CD4-positive, alpha-beta T cell treated with Interleukin-1 beta for 1 hour (primary cell): ENCODE measurements at regions not wholly inside any gene's neighbourhood (a gene's known extent, or its start where the extent isn't known, plus 50 kb on each side); places are given as distances from the start of the nearest gene placed in this dataset.
"Not testable (repeated sequence)": the region's sequence is repeated elsewhere in the genome, so short reads cannot be mapped to it uniquely, and the experiment has no call there.

Experiments used
- DNase-seq, 2 donors: peaks; one replicate each; pipeline ENCODE4 v3.0.0-alpha.2; 2020 to 2022

DNA sequence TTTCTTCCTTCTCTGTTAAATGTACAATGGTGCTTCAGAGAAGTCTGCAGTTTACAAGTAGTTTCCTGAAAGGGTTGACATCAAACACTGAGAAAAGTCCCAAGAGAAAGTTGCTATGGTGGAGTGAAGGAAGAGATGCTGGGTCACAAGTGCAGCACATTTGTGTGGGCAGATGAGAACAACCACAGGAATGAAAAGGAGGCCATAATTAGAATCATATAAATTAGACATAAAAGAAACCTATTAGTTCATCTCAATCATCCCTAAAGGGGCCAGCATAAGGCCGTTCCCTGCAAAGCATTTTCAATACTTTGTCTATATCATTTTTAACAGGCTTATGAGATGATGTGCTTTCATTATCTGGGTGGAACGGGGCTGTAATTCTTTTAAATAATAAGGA, 359.2 kb downstream of the IRS2 start:
- no peak for DNase-seq

DNA sequence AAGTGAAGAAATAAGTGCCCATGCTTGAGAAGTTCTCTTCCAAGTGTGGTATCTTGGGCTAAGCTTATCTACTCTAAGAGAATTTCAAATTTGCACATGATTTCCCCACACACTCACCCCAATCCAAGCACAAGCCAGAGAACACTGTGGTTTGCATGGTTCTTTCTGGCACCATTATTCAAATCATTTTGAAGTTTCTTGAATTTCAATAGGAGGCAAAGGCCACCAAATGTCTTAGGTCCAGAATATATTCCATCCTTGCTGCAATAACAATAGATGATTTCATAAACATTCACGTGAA, 359.7 kb downstream of the IRS2 start:
- no peak for DNase-seq

DNA sequence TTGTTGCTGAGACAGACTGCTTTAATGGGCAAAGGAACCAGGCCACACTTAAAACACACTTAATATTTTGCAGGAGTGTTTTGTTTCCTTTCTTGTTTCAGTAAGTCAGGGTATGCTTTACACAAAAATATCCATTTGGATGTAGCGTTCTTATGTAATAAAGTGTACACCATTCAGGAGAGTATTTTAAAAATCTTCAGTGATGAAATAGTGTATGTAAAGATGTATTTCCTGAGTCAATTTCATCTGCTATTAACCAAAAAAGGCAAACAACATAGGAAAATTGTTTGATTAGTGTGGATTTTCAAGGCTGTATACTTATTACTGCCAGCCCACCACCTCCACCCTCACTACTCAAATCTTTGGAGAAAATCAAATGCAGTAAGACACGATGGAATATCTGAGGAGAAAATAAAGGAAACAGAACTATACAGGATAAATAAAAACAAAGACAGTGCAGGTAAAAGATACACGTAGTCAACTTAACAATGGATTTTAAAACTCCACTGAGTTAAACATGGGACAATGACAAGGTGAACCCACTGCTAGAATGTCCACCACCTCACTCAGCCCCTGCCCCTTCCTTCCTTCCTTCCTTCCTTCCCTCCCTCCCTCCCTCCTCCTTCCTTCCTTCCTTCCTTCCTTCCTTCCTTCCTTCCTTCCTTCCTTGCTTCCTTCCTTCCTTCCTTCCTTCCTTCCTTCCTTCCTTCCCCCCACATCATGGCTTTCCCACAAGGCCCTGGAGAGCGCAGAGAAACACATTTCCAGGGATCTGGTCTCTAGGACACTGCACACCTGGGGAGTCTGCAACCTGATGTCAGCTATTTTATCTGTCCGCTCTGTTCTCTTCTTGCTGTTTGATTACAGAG, 360.3 kb downstream of the IRS2 start:
- DNase-seq, result no peak

DNA sequence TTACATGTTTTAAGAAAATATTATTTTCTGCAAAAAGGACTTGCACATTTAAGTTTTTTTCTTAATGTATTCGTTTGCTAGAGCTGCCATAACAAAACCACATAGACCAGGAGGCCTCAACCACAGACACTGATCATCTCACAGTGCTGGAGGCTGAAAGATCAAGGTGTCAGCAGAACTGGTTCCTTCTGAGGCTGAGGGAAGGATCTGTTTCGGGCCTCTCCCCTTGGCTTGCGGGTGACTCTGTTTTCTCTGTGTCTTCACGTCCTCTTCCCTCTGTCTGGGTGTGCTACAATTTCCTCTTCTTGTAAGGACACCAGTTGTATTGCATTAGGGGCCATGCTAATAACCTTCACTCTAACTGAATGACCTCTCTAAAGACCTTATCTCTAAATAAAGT, 364.2 kb downstream of the IRS2 start:
- DNase-seq, result peak in 1 of 2 donors; percentile 15

DNA sequence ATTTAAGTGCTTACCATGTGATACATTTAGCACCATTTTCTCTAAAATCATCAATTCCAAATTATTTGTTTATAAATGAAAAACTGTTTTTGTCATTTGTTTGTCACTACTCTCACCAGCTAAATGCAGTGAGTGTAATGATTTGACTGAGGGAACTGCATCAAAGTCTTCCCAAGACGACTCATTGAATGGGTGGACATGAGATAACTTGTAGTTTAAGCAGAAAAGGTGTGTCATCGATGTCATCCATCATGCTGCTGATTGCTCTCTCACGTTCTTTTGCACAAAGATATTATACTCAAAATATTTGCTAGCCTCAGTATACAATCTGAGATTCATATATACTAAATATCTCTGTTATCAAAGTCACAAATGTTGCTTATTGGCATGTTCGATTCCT, 366.5 kb downstream of the IRS2 start:
- DNase-seq, result no peak

DNA sequence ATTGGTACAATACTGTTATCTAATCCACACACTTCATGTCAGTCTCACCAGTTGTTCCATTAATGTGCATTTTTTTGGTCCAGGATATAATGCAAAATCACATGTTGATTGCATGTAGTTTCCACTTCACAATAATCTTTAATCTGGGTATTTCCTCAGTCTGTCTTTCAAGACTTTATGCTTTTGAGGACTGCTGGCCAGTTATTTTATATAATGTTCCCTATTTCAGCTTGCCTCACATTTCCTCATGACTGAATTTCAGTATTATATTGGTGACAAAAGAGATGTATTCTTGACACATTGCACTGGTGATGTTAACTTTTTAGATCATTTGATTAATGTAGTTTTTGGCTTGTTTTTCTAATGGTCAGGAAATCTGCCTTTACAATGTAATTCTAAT, 368.3 kb downstream of the IRS2 start:
- DNase-seq, result no peak

DNA sequence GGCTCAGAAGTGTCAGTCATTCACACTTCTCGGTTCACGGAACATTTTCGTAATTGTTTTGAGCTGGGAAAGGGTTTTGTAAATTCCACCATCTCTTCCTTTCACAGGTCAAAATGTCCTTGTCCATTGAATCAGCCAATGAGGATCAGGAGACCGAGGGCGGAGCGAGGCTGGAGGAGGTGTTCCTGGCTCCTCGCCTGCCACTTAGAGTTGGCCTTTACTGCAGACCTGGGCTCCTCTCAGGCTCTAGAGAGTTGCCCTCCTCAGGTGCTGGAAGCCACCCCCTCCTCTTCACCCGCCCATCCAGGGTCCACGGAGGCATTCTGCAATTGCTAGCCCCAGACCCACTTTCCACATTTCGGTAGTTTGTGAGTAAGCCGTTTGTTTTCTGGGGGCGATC, 370.4 kb downstream of the IRS2 start:
- DNase-seq, result no peak

DNA sequence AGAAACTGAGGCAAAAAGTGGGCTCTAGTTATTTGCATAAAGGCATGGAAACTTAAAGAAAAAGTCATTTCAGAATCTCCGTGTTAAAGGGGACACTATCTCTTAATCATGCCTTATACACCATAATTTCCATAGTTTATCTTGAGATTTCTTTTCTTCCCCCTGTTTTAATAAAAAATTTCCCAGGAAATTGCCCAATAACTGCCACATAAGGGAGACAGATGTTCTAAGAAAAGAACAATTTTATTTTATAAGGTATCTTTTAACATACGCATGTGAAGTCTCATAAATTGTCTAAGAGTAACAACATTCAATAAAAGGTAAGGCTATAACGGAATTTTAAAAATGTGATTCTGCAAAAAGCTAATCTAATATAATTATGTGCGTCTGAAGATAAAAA, 371.3 kb downstream of the IRS2 start:
- no peak for DNase-seq

DNA sequence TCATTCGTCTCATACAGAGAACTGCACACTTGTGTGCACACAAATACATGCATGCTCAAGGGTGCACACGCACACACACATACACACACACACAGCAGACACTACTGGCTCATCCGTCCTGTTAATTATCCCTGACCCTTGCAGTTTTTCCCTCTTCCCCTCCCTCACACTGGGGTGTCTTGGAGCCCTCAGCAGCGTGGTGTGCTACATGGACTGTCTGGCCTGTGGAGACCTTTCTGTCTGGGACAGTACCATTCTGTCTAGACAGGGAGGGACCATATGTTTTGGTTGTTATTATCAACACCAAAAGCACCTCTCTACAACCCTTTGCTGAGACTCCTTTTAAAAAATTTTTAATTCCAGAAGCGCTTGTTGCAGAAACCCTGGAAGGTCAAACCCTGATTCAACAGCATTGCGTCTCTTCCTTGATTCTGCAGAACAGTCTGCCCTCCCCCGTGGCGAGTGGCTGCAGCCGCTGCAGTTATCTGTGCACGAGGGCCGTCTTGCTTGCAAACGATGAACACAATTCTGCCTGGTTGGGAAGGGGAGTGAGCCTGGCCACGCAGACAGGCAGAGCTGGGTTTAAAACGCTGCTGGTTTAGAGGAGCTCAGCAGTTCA, 374.0 kb downstream of the IRS2 start:
- DNase-seq, result no peak

DNA sequence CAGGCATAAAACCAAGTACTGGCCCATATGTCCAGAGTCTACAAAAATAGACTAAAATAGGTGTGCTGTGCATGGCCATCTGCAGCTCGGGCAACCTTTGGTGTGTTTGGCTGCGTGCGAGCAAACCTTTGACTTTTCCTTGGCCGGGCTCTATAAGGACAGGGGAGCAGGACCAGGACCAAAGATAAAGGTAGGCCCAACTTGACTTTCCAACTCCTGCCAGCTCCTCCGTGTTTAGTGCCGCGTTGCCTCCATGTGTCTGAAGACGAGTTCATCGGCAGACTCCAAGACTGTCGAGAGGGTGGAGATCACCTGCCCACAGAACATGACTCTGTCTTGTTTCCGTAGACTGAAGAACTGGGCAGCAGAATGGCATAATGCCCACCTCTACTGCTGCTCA, 375.5 kb downstream of the IRS2 start:
- DNase-seq, result no peak

DNA sequence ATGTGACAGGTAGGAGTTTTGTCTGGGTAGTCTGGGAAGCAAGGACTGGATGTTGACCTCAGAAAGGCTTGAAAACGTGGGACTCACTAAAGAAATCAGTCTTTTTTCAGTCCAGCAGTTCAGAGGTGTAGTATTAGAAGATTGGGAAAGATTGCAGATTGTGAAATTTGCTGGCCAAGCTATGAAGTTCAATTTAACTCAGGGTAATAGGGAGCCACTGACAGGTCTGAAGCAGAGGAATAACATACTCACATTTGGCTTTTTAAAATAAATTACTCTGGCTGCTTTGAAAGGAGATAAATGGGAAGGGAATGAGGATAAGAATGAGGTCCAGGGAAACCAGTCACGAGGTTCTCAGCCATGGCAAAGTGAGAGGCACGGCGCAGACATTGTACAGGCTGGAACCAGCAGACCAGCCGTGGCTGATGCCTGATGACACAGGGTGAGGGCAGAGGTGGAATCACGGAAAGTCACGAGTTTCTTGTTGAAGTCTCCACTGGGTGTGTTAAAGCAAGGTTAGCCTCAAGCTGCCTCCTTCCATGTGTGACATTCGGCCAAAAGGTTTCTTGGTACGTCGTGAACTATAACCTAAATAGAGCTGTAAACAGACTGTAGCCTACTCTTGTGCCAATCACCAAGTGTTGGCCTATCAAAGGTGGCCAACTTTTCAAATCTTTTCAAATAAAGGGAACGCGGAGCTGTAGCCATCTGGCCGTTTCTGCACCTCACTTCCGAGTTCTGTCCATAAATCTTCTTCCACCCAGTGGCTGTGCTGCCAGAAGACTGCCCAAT, 377.6 kb downstream of the IRS2 start:
- no peak for DNase-seq

DNA sequence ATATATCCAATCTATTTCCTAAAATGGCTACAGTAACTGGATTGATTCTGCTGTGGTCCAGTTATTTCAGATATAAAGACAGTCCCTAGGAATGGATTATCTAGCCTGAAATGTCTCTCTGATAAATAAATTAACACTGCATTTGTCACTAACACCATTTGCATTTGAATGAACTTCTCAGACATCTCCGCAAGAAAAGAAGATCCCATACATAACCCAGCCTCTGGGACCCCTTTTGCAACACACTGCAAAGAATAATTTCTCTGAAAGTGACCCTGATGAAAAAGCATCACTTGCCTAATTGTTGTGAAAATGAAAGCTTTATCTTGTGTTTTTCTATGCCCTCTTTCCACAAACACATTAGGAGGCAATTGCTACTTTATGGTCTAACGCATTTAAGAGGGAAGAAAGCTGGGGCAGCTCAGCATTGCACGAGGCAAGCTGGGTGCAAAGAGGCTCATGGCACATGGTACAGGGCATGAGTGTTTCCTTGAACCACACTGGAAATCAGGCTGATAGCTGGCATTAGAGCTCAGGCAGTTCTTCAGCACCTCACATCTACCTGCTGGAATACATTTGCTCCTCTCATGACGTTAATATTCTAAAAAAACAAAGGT, 379.9 kb downstream of the IRS2 start:
- no peak for DNase-seq

DNA sequence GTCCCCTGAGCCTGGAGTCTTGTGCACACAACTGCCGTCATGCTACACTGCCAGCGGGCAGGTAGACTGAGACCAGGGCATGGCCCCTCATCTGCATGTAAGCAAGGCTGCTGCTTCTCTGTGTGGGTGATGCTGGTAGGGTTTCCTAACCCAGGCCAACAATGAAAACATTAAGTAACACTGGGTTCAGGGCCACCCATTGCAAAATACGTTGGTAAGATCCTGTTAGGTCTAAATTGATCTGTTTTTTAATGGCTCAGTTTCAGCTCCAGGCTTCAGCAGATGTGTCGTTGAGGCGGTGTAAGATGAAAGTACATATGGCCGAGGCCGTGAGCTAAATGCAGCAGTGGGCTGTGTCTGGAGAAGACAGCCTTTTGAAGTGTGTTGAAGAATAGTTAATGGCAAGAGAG, 383.4 kb downstream of the IRS2 start:
- no peak for DNase-seq

DNA sequence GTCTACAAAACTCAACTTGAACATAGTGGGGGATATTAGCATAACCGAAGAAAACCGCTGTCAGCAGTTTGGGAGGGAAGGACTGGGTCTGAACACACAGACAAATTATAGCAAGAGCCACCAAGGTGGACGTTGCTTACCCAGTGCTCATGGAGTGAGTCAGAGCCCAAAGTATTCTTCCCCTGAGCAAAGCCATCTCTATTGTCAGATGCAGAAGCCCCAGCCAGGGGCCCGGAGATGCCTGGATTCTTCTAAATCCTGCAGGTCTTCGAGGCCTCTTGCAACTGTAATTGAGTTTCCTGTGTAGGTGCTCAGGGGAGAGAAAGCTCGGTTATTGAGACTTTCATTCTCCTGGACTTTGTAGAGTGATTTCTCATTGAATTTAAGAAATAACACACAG, 384.5 kb downstream of the IRS2 start:
- DNase-seq, result no peak

DNA sequence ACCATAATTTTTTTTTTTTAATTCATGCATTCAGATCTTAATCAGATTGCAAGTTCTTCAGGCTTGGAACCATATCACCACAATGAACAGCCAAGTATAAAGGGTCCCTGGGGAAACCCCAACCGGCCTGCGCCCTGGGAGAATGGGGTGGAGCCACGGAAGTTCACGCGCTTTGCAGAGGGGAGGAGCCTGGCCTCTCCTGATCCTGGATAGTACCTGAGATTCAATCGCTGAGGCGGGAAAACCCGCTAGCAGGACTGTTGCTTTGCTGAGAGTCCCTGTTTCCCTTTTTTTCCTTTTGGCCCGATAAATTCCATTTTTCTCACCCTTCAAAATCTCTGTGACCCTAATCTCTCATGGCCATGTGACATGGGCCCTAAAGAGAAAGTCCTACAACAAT, 385.1 kb downstream of the IRS2 start:
- no peak for DNase-seq

DNA sequence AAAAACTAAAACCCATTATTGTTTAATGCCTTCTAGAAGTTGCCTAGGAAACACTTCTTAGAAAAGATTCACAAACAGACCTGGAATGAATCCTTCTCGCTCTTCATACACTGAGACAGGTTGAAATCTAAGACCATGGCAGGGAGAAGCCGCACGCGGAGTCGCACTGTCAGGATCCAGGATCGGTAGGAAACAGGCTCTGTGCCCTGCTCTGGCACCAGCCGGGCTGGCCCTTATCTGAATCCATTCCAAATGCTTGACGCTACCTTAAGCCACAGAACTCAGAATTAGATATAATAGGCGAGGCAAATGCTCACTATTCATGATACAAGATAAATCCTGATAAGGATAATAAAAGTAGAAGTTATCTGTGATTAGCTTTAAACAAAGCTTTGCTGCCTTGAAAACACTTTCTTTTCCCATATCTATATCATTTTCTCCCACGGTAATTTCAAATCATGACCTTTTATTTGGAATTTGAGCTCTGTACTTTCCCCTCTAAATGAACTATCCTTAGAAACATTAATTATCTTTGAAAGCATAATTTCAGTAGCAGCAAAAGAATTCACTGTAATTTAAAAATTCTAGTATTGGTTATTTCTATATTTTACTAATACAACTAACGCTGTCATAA, 385.6 kb downstream of the IRS2 start:
- no peak for DNase-seq

DNA sequence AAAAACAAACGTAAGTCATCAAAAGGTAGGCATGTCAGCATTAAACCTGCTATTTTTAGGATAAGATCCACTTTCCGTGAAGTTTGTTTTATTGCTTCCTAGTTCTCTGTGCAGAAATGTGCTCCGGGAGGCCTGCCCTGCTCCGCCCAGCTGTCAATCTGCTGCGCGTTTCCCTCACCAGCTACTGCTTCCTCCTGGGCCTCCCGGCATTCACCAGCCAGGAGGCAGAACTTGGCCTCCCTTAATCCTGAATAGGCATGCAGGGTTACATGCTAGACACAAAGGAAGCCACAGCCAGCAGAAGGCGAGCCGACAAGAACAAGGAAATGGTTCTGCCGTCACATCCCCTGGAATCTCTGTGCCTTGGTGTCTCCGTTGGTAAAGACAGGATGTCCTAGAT, 386.2 kb downstream of the IRS2 start:
- peak in 1 of 2 donors; percentile 20 for DNase-seq

DNA sequence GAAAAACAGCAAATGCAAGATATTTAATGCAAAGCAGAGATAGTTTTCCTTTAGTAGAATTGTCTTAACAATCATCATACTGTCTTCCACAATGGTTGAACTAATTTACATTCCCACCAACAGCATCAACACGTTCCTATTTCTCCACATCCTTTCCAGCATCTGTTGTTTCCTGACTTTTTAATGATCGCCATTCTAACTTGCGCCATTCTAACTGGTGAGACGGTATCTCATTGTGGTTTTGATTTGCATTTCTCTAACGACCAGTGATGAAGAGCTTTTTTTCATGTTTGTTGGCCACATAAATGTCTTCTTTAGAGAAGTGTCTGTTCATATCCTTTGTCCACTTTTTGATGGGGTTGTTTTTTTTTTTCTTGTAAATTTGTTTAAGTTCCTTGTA, 388.3 kb downstream of the IRS2 start:
- DNase-seq, result not testable (repeated sequence)

DNA sequence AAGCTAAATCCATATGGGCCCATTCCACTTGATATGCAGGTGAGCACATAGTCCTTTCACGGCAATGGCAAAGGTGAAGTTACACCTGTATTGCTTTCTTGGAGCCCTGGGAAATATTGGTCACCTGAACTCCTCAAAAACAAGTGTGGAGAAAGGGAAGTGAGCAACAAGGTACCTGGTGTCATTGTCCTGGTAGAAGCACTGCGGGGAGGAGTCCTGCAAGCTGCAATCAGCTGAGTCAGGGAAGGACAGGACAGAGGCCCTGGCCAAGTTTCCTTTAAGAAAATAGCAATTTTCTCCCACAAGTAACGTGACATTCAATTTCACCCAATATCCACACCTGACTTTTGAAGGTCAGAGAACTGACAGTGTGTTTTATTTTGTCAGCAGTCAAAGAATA, 389.1 kb downstream of the IRS2 start:
- no peak for DNase-seq

DNA sequence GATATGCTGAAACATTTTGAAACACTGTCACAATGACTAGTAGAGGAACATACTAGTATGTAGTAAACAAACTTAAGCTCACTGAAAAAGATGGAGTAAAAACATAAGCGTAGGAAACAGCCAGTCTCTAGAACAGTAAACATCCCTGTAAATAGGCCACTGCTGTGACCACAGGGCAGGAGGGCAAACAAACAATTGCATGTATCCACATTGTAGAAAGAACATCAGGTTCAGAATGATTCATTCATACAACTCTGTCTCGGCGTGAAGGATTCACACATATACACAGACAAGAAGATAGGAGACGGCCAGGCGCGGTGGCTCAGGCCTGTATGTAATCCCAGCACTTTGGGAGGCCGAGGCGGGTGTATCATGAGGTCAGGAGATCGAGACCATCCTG, 390.1 kb downstream of the IRS2 start:
- no peak for DNase-seq

DNA sequence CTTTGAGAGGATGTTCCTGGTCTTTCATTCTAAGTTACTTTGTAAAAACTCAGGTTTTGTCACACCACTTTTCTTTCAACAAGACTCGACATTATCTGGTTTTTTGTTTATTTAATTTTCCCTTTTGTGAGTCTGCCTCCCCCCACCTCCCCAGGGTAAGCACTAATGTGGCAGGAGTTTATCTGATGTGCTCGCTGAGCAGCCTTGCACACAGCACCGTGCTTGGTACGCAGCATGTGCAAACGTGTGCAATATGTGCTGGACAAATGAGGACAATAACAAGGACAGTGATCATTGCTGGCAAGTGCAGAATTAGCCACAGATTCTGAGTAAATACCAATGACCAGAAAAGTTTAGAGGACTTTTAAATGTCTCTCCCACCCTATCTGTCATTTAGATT, 391.4 kb downstream of the IRS2 start:
- DNase-seq, result no peak

DNA sequence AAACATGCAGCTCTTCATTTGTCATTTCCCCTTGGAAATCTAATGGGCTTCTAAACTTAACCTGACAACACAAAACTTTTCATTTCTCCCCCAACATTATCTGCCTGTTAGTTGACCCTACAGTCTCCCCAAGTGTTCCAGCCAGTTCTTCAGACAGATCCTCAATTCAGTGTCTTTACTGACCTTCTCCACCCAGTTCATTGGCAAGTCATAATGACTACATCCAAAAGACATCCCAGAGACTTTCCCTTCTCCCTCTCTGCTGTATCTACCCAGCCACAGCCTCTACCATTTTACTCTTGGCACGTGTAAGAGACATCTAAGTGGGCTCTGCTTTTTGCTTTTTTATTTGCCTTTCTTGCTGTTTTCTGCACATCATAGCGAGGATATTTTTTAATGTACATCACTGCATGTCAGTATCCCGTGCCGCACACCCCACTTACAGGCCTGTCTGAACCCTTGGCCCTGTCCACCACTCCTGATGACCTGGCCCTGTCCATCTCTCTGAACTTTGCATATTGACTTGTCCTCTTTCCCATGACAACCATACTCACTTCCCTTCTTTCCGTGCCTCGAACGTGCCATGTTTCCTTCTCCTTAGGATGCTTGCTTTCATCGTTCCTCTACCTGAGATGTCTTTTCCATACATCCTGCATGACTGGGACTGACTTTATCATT, 391.9 kb downstream of the IRS2 start:
- no peak for DNase-seq

DNA sequence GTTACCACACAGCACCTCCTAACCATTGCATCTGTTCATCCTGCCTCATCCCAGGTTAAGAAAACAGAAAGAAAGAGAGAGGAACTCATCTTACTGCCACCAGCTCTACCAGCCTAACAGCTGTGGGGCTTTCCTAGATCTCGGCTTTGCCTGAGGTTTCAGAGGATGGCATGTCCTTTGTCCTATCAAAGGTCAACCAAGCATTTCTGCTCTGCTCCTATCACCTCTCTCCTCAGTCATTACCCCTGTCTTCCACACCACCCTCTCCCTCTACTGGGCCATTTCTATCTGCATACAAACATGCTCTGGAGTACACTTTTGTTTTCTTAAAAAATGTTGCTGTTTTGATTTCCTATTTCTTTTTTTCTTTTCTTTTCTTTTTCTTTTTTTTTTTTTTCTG, 393.3 kb downstream of the IRS2 start:
- no peak for DNase-seq
